Fibroblast of lung (primary cell): ENCODE measurements at regions not wholly inside any gene's neighbourhood (a gene's known extent, or its start where the extent isn't known, plus 50 kb on each side); places are given as distances from the start of the nearest gene placed in this dataset.

ENCODE experiments used
- DNase-seq, 2 donors: peaks; one replicate each; pipeline versions ENCODE4 v3.0.0 to v3.0.0-alpha.2; 2010; ENCODE audit warnings: low read depth in 2 of 2
- H2AFZ ChIP-seq: 2 replicates; pipeline ENCODE4 v1.5.1; 2012; ENCODE audit warnings: low read length, control low read depth, inconsistent platforms
- H3K27ac ChIP-seq: 2 replicates; pipeline ENCODE4 v1.5.1; 2011; ENCODE audit warnings: low read length, control low read depth; ENCODE audit not compliant: insufficient read depth
- H3K27me3 ChIP-seq: 2 replicates; pipeline ENCODE4 v1.5.1; 2011; ENCODE audit warnings: mild to moderate bottlenecking, low read length; ENCODE audit not compliant: control insufficient read depth, insufficient read depth
- H3K36me3 ChIP-seq: 2 replicates; pipeline ENCODE4 v1.5.1; 2011; ENCODE audit warnings: low read length; ENCODE audit not compliant: control insufficient read depth, insufficient read depth
- H3K4me1 ChIP-seq: 2 replicates; pipeline ENCODE4 v1.5.1; 2011; ENCODE audit warnings: low read length; ENCODE audit not compliant: control insufficient read depth, insufficient read depth; ENCODE audit errors: extremely low read depth
- H3K4me2 ChIP-seq: 2 replicates; pipeline ENCODE4 v1.5.1; 2011; ENCODE audit warnings: low read length, control low read depth; ENCODE audit not compliant: insufficient read depth; ENCODE audit errors: extremely low read depth
- H3K4me3 ChIP-seq, 4 experiments: fragments of 200-600 bp in 1 of 4; sonication (generic) in 1 of 4; replicated peaks in 1 of 4; 2 replicates each; pipeline ENCODE4 v1.5.1; 2011 to 2016; ENCODE audit warnings: low read length in 4 of 4, low read depth in 3 of 4, mild to moderate bottlenecking in 3 of 4, control low read depth in 2 of 4, inconsistent platforms in 1 of 4, mixed read lengths in 1 of 4; ENCODE audit not compliant: insufficient read depth in 1 of 4; ENCODE audit errors: control extremely low read depth in 1 of 4
- H3K79me2 ChIP-seq: 2 replicates; pipeline ENCODE4 v1.5.1; 2012; ENCODE audit warnings: mild to moderate bottlenecking, low read length, inconsistent platforms; ENCODE audit not compliant: control insufficient read depth, insufficient read depth
- H3K9ac ChIP-seq: 2 replicates; pipeline ENCODE4 v1.5.1; 2011; ENCODE audit warnings: mild to moderate bottlenecking, low read length, control low read depth; ENCODE audit not compliant: insufficient read depth
- H3K9me3 ChIP-seq: 2 replicates; pipeline ENCODE4 v1.5.1; 2012; ENCODE audit warnings: low read depth, low read length; ENCODE audit not compliant: control insufficient read depth, insufficient read depth
- H4K20me1 ChIP-seq: 2 replicates; pipeline ENCODE4 v1.5.1; 2011; ENCODE audit warnings: low read length; ENCODE audit not compliant: control insufficient read depth, insufficient read depth; ENCODE audit errors: extremely low read depth
- EZH2 ChIP-seq: IDR thresholded peaks from 2 replicates; pipeline ENCODE4 v1.5.1; 2012; ENCODE audit warnings: low read length, control low read depth, mild to moderate bottlenecking; ENCODE audit errors: missing control alignments
- TF ChIP-seq, protein P1 (sequence below), 2 donors: IDR thresholded peaks in 1 of 2; conservative IDR thresholded peaks in 1 of 2; 1 replicate in 1 of 2; 2 replicates in 1 of 2; pipeline ENCODE4 v1.5.1; 2011 to 2012; ENCODE audit warnings: low read length in 2 of 2, control low read depth in 1 of 2, inconsistent platforms in 1 of 2, low read depth in 1 of 2, mild to moderate bottlenecking in 1 of 2

DNA sequence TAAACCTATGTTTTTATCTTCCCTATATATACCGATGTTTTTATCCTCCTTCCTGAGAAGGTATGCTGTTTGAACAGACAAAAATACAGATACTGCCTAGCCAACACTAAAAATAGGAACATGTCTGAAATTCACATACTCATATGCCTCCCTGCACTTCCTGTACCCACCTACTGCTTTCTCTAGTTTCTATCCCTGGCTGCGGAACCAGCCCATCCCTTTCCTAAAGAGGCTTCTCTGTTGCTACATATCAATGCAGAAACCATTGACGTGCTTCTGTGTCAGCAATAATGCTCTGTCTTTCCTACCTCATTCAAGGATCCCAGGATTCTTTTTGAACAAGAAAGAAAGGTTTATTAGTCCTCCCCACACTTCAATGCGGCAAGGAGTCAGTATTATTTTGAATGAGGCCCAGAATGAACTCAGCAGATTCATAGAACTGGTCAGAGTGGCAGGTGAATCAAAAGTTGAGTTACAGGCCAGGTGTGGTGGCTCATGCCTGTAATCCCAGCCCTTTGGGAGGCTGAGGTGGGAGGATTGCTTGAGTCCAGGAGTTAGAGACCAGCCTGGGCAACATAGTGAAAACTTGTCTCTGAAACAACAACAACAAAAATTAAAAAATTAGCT, 67.8 kb upstream of the NAP1L1 start:
- Histone ChIP-seq H3K4me1 (no peaks in the 10 kb centered on the region), H3K9ac (no peak overlapping the region), H2AFZ (no peak overlapping the region), H3K36me3 (no peaks in the 10 kb centered on the region), H4K20me1 (no peaks in the 10 kb centered on the region), H3K9me3 (no peaks in the 10 kb centered on the region), H3K27me3 (no peaks in the 10 kb centered on the region), H3K4me2 (no peak overlapping the region), H3K79me2 (no peaks in the 10 kb centered on the region), H3K4me3 (no peak overlapping the region), H3K27ac (no peak overlapping the region)
- TF ChIP-seq, protein P1, sequence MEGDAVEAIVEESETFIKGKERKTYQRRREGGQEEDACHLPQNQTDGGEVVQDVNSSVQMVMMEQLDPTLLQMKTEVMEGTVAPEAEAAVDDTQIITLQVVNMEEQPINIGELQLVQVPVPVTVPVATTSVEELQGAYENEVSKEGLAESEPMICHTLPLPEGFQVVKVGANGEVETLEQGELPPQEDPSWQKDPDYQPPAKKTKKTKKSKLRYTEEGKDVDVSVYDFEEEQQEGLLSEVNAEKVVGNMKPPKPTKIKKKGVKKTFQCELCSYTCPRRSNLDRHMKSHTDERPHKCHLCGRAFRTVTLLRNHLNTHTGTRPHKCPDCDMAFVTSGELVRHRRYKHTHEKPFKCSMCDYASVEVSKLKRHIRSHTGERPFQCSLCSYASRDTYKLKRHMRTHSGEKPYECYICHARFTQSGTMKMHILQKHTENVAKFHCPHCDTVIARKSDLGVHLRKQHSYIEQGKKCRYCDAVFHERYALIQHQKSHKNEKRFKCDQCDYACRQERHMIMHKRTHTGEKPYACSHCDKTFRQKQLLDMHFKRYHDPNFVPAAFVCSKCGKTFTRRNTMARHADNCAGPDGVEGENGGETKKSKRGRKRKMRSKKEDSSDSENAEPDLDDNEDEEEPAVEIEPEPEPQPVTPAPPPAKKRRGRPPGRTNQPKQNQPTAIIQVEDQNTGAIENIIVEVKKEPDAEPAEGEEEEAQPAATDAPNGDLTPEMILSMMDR (conservative IDR thresholded peaks at IDR 0.05 in 1 of 2, IDR thresholded peaks at IDR 0.05 in 1 of 2; ENCODE audit: low read depth in 1 of 2, low read length in 2 of 2) = no peak
- no peak for TF ChIP-seq EZH2
- no peak for DNase-seq

DNA sequence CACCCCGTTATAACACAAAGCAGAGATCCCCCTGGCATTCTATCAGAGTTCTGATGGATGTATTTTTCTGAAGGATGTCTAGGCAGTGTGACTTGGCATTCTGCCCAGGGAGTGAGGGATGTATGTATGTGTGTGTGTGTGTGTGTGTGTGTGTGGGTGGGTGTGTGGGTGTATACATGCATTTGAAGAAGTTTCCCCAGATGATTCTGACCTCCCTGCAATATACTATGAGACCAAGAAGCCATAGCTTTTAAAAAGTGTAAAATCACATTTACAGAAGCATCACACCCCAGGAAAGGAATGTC, 59.7 kb upstream of the NAP1L1 start:
- TF ChIP-seq, protein P1 (conservative IDR thresholded peaks at IDR 0.05 in 1 of 2, IDR thresholded peaks at IDR 0.05 in 1 of 2; ENCODE audit: low read depth in 1 of 2, low read length in 2 of 2) = no peak
- TF ChIP-seq EZH2 = no peak
- Histone ChIP-seq H3K36me3 (no peaks in the 10 kb centered on the region), H3K9me3 (no peaks in the 10 kb centered on the region), H4K20me1 (no peaks in the 10 kb centered on the region), H3K27ac (no peak overlapping the region), H3K79me2 (no peaks in the 10 kb centered on the region), H3K9ac (no peak overlapping the region), H2AFZ (no peak overlapping the region), H3K4me2 (no peak overlapping the region), H3K27me3 (no peaks in the 10 kb centered on the region), H3K4me3 (no peak overlapping the region), H3K4me1 (no peaks in the 10 kb centered on the region)
- peak; percentile 38 to 61 for DNase-seq

GRCh38 chr12:76143343-76144244, 59.1 kb upstream of the NAP1L1 start:
- Histone ChIP-seq H3K27ac (no peak overlapping the region), H3K9ac (no peak overlapping the region), H3K27me3 (no peaks in the 10 kb centered on the region), H3K79me2 (no peaks in the 10 kb centered on the region), H3K4me3 (no peak overlapping the region), H3K4me2 (no peak overlapping the region), H3K36me3 (no peaks in the 10 kb centered on the region), H3K9me3 (no peaks in the 10 kb centered on the region), H4K20me1 (no peaks in the 10 kb centered on the region), H2AFZ (no peak overlapping the region), H3K4me1 (no peaks in the 10 kb centered on the region)
- TF ChIP-seq EZH2 = no peak
- TF ChIP-seq, protein P1 (conservative IDR thresholded peaks at IDR 0.05 in 1 of 2, IDR thresholded peaks at IDR 0.05 in 1 of 2; ENCODE audit: low read depth in 1 of 2, low read length in 2 of 2) = no peak
- no peak for DNase-seq
